GM19240 (cell line): ENCODE measurements at regions not wholly inside any gene's neighbourhood (a gene's known extent, or its start where the extent isn't known, plus 50 kb on each side); places are given as distances from the start of the nearest gene placed in this dataset.

Experiments
- DNase-seq: peaks from one replicate; pipeline ENCODE4 v3.0.0; 2011; ENCODE audit warnings: low spot score; ENCODE audit not compliant: insufficient read length

- DNase-seq = no peak
Measured at GRCh38 chrX:6783912-6784311, 249.0 kb upstream of the VCX3A start.

GRCh38 chrX:6782831-6783230 is 247.9 kb upstream of the VCX3A start:
- DNase-seq = no peak

GRCh38 chrX:6778544-6779503 is 243.9 kb upstream of the VCX3A start:
- DNase-seq = no peak

GRCh38 chrX:6777238-6778002 is 242.5 kb upstream of the VCX3A start:
- DNase-seq = no peak

- no peak for DNase-seq
Measured at GRCh38 chrX:6770936-6771335, 236.0 kb upstream of the VCX3A start.

GRCh38 chrX:6768881-6769280 is 234.0 kb upstream of the VCX3A start:
- DNase-seq = no peak

GRCh38 chrX:6761251-6761650 is 226.3 kb upstream of the VCX3A start:
- no peak for DNase-seq

- DNase-seq = no peak
Measured at GRCh38 chrX:6759655-6760375, 224.9 kb upstream of the VCX3A start.

- DNase-seq = no peak
Measured at GRCh38 chrX:6758234-6758633, 223.3 kb upstream of the VCX3A start.

GRCh38 chrX:6757631-6758030 is 222.7 kb upstream of the VCX3A start:
- no peak for DNase-seq

GRCh38 chrX:6748595-6748994 is 213.7 kb upstream of the VCX3A start:
- DNase-seq = no peak

GRCh38 chrX:6738518-6739470 is 203.9 kb upstream of the VCX3A start:
- DNase-seq = peak; percentile 14

- DNase-seq = no peak
Measured at GRCh38 chrX:6734844-6735634, 200.1 kb upstream of the VCX3A start.

- DNase-seq = no peak
Measured at GRCh38 chrX:6732101-6732500, 197.2 kb upstream of the VCX3A start.

- no peak for DNase-seq
Measured at GRCh38 chrX:6729626-6730025, 194.7 kb upstream of the VCX3A start.

GRCh38 chrX:6718766-6719165 is 183.8 kb upstream of the VCX3A start:
- no peak for DNase-seq

- DNase-seq = no peak
Measured at GRCh38 chrX:6708676-6709380, 173.9 kb upstream of the VCX3A start.

- no peak for DNase-seq
Measured at GRCh38 chrX:6708041-6708440, 173.1 kb upstream of the VCX3A start.

GRCh38 chrX:6707497-6707896 is 172.6 kb upstream of the VCX3A start:
- no peak for DNase-seq
